DOHH2 (cell line): ENCODE measurements at regions not wholly inside any gene's neighbourhood (a gene's known extent, or its start where the extent isn't known, plus 50 kb on each side); places are given as distances from the start of the nearest gene placed in this dataset.
A peak's percentile ranks its signal among the peaks of the same experiment; 100 is the strongest.

ENCODE experiments used
- H3F3A ChIP-seq: fragments of 200-600 bp; sonication (generic), shearing (Covaris generic); 2 replicates; pipeline ENCODE4 v1.6.0; 2016; ENCODE audit warnings: antibody characterized with exemption, mild to moderate bottlenecking; ENCODE audit not compliant: control insufficient read depth, insufficient read depth
- H3K27ac ChIP-seq: fragments of 200-600 bp; sonication (generic); 2 replicates; pipeline ENCODE4 v1.5.1; 2014; ENCODE audit warnings: low read depth, mild to moderate bottlenecking, low read length, moderate library complexity
- H3K27me3 ChIP-seq: fragments of 200-600 bp; sonication (generic); 2 replicates; pipeline ENCODE4 v1.6.1; 2014; ENCODE audit warnings: mild to moderate bottlenecking, low read length, mixed read lengths; ENCODE audit not compliant: control insufficient read depth
- H3K36me3 ChIP-seq: fragments of 200-600 bp; sonication (generic); 2 replicates; pipeline ENCODE4 v1.6.1; 2014; ENCODE audit warnings: mild to moderate bottlenecking, low read length, moderate library complexity, mixed read lengths; ENCODE audit not compliant: control insufficient read depth
- H3K4me1 ChIP-seq: fragments of 200-600 bp; sonication (generic); 2 replicates; pipeline ENCODE4 v1.6.1; 2014; ENCODE audit warnings: mild to moderate bottlenecking, low read length, mixed read lengths; ENCODE audit not compliant: control insufficient read depth
- H3K4me2 ChIP-seq: fragments of 200-600 bp; sonication (generic); 2 replicates; pipeline ENCODE4 v1.6.0; 2014; ENCODE audit warnings: mild to moderate bottlenecking, low read length, moderate library complexity
- H3K4me3 ChIP-seq: fragments of 200-600 bp; sonication (generic); 2 replicates; pipeline ENCODE4 v1.5.1; 2014; ENCODE audit warnings: mild to moderate bottlenecking, low read length, mixed read lengths
- H3K79me2 ChIP-seq: fragments of 200-600 bp; sonication (generic); 2 replicates; pipeline ENCODE4 v1.6.1; 2014; ENCODE audit warnings: mild to moderate bottlenecking, low read length, mixed read lengths; ENCODE audit not compliant: control insufficient read depth
- H3K9me2 ChIP-seq: fragments of 200-600 bp; sonication (generic); replicated peaks from 2 replicates; pipeline ENCODE4 v1.6.1; 2014; ENCODE audit warnings: mild to moderate bottlenecking, low read length, mixed read lengths; ENCODE audit not compliant: control insufficient read depth
- H3K9me3 ChIP-seq: fragments of 200-600 bp; sonication (generic); 2 replicates; pipeline ENCODE4 v1.6.1; 2014; ENCODE audit warnings: antibody characterized with exemption, low read length, mixed read lengths; ENCODE audit not compliant: control insufficient read depth, insufficient read depth
- H4K20me1 ChIP-seq: fragments of 200-600 bp; sonication (generic); 2 replicates; pipeline ENCODE4 v1.6.0; 2014; ENCODE audit warnings: low read depth, mild to moderate bottlenecking, antibody characterized with exemption, low read length, moderate library complexity; ENCODE audit not compliant: control insufficient read depth, insufficient read depth
- EZH2phosphoT487 ChIP-seq: fragments of 200-600 bp; sonication (generic); IDR thresholded peaks from 2 replicates; pipeline ENCODE4 v1.6.1; 2017; ENCODE audit warnings: borderline replicate concordance, mild to moderate bottlenecking, antibody characterized with exemption, low read length, moderate library complexity, mixed read lengths
- TF ChIP-seq, protein P1 (sequence below): fragments of 200-600 bp; sonication (generic); IDR thresholded peaks from one replicate; pipeline ENCODE4 v1.5.1; 2014; ENCODE audit warnings: antibody characterized with exemption, mild to moderate bottlenecking, low read depth, low read length; ENCODE audit not compliant: poor library complexity, severe bottlenecking

DNA sequence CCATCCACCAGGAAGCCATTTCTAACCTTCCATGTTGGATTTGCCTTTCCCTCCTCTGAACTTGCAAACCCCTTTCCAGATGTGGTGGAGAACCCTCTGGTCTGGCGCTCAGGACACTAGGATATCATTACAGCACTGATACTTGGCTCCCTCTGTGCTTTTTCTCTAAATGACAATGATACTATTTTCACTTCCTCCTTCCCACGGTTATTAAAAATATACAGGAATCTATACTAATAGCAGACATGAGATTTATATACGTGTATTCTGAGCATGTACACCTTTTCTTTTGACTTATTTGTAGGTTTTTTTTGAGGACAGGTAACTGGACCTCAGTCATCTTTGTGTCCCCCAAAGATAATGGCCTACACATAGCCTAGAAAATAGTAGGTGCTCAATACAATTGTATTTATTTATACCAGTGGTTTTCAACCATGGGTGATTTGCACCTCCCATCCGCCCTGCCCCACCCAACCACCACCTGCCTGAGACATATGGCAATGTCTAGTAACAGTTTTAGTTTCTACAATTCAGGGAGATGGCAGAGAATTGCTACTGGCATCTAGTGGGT lies 60.4 kb upstream of the PLAC8 start:
- H3K9me3 ChIP-seq: no peaks in the 10 kb centered on the region
- H3K79me2 ChIP-seq: no peaks in the 10 kb centered on the region
- no peaks in the 10 kb centered on the region for H3K9me2 ChIP-seq
- H3K27ac ChIP-seq: no peak overlapping the region
- peak overlapping the region; percentile 62 for H3K4me2 ChIP-seq
- H3K36me3 ChIP-seq: no peaks in the 10 kb centered on the region
- no peaks in the 10 kb centered on the region for H3K27me3 ChIP-seq
- TF ChIP-seq EZH2phosphoT487: no peak
- TF ChIP-seq, protein P1, sequence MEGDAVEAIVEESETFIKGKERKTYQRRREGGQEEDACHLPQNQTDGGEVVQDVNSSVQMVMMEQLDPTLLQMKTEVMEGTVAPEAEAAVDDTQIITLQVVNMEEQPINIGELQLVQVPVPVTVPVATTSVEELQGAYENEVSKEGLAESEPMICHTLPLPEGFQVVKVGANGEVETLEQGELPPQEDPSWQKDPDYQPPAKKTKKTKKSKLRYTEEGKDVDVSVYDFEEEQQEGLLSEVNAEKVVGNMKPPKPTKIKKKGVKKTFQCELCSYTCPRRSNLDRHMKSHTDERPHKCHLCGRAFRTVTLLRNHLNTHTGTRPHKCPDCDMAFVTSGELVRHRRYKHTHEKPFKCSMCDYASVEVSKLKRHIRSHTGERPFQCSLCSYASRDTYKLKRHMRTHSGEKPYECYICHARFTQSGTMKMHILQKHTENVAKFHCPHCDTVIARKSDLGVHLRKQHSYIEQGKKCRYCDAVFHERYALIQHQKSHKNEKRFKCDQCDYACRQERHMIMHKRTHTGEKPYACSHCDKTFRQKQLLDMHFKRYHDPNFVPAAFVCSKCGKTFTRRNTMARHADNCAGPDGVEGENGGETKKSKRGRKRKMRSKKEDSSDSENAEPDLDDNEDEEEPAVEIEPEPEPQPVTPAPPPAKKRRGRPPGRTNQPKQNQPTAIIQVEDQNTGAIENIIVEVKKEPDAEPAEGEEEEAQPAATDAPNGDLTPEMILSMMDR: no peak
- no peaks in the 10 kb centered on the region for H3F3A ChIP-seq
- no peaks in the 10 kb centered on the region for H4K20me1 ChIP-seq
- peaks cover 38% of the 10 kb centered on the region for H3K4me1 ChIP-seq
- peak overlapping the region; percentile 48 for H3K4me3 ChIP-seq

DNA sequence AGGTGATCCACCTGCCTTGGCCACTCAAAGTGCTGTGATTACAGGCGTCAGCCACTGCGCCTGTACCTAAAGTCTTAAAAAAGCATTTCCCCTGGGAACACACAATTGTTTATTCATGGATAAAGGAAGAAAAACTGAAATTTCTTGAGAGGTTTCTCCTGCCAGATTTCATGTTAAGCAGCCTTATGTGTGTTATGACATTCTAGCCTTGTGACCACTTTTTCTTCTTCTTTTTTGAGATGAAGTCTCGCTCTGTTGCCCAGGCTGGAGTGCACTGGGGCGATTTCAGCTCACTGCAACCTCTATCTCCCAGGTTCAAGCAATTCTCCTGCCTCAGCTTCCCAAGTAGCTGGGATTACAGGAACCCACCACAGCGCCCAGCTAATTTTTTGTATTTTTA lies 57.8 kb upstream of the PLAC8 start:
- Histone ChIP-seq H3K27ac (no peak overlapping the region), H3K79me2 (no peaks in the 10 kb centered on the region), H3F3A (no peaks in the 10 kb centered on the region), H3K4me2 (no peak overlapping the region), H3K4me3 (no peak overlapping the region), H3K9me2 (no peaks in the 10 kb centered on the region), H4K20me1 (no peaks in the 10 kb centered on the region), H3K4me1 (peaks cover 38% of the 10 kb centered on the region), H3K27me3 (no peaks in the 10 kb centered on the region), H3K9me3 (no peaks in the 10 kb centered on the region), H3K36me3 (no peaks in the 10 kb centered on the region)
- TF ChIP-seq, protein P1: no peak
- TF ChIP-seq EZH2phosphoT487: no peak

DNA sequence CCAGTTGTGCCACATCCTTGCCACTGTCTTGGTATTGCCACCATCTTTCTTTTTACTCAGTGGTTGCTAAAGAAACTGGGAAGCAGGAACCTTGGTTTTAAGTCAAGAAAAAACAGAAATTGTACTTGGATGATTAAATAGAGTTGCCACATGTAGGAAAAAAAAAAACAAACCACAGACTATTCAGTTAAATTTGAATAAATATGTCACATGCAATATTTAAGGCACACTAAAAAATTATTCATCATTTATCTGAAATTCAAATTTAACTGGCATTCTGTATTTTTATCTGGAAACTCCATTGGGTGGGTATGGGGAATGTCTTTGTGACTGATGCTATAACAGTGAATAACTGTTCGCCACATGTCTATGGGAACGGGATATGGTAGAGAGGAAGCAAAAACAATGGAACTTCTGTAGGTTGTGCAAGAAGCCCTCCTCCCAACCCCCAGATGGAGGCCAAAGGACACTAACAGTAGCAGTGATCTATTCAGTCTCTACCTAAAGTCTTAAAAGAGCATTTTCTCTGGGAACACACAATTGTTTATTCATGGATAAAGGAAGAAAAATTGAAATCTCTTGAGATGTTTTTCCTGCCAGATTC lies 57.0 kb upstream of the PLAC8 start:
- Histone ChIP-seq H3K4me3 (no peak overlapping the region), H3K79me2 (no peaks in the 10 kb centered on the region), H3K4me1 (peaks cover 38% of the 10 kb centered on the region), H3K9me3 (no peaks in the 10 kb centered on the region), H3K27me3 (no peaks in the 10 kb centered on the region), H3K9me2 (no peaks in the 10 kb centered on the region), H3F3A (no peaks in the 10 kb centered on the region), H3K27ac (no peak overlapping the region), H3K4me2 (no peak overlapping the region), H3K36me3 (no peaks in the 10 kb centered on the region), H4K20me1 (no peaks in the 10 kb centered on the region)
- no peak for TF ChIP-seq EZH2phosphoT487
- TF ChIP-seq, protein P1: no peak
